AG09309 (cell line): ENCODE measurements at regions not wholly inside any gene's neighbourhood (a gene's known extent, or its start where the extent isn't known, plus 50 kb on each side); places are given as distances from the start of the nearest gene placed in this dataset.

Experiments
- DNase-seq: peaks from one replicate; pipeline ENCODE4 v3.0.0-alpha.2; 2010; ENCODE audit warnings: low read depth
- H3K4me3 ChIP-seq: 2 replicates; pipeline ENCODE4 v1.5.1; 2011; ENCODE audit warnings: mild to moderate bottlenecking, low read depth, low read length, moderate library complexity; ENCODE audit not compliant: control insufficient read depth
- CTCF ChIP-seq: IDR thresholded peaks from 2 replicates; pipeline ENCODE4 v1.5.1; 2011; ENCODE audit warnings: mild to moderate bottlenecking, low read depth, low read length, inconsistent platforms; ENCODE audit not compliant: insufficient read depth, control insufficient read depth; ENCODE audit errors: missing control alignments

DNA sequence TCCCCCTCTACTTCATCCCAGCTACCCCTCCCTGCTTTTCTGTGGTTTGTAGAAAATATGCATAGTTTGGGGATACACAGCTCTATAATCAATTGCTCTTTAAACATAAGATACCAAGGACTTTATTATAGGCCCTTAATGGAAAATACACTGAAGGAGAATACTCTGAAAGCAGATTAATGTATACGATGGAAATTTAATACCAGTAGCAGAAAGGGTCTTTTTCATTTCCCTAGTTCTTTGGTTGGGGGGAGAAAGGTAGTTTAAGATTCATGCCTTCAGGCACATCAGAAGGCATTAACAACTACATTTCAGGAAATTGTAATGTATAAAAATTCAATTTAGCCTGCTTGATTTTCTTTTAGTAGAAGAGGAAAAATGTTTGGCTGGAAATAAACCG, 452.9 kb upstream of the ZNF608 start:
- TF ChIP-seq CTCF = no peak
- DNase-seq = no peak
- no peak overlapping the region for H3K4me3 ChIP-seq

DNA sequence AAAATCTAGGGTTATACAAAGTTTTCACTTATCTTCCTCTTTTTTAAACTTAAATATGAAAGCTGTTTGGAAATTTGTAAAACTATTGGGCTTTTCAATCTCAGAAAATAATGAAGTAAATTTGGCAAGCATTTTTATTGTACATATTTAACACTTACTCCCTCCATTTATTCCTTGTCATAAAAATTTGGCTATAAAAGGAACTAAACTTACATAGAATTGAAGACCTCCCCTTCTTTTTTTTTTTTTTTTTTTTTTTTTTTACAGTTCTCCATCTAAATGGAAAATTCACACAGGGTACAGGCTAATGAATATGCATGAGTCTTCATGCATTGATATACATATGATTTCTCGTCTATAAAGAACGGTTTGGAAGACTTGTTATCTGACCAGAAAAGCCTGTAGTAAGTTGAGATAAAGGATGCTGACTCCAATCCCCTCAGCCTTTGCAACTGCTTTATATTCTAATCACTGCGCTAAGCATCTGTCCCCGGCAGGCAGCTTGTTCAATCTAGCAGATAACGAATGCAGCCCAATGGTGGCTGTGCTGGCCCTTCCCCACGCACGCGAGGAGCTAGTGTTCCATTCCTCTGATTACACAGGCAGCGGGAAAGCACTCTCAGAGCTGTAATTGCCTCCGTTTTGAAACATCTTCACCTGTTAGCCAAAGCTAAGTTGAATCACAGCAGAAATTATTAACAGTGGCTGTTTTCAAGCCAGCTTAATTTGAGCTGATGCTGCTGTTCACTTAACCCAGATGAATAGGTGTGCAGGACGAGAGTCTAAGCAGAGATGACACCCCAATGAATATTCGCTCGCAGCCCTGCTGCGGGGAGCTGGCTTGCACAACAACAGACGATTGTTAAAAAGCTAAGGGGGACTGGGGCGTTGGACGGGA, 453.8 kb upstream of the ZNF608 start:
- no peak for DNase-seq
- no peak for TF ChIP-seq CTCF

GRCh38 chr5:125200866-125201373, 454.5 kb upstream of the ZNF608 start:
- no peak for TF ChIP-seq CTCF
- no peak overlapping the region; the same call in 1 of the 2 replicates for H3K4me3 ChIP-seq
- DNase-seq = no peak

More for the DNA sequence above, 453.8 kb upstream of the ZNF608 start:
- no peak overlapping the region; the same call in none of the 2 replicates for H3K4me3 ChIP-seq

GRCh38 chr5:125201446-125202052, 455.1 kb upstream of the ZNF608 start:
- DNase-seq = no peak
- no peak overlapping the region for H3K4me3 ChIP-seq
- no peak for TF ChIP-seq CTCF

DNA sequence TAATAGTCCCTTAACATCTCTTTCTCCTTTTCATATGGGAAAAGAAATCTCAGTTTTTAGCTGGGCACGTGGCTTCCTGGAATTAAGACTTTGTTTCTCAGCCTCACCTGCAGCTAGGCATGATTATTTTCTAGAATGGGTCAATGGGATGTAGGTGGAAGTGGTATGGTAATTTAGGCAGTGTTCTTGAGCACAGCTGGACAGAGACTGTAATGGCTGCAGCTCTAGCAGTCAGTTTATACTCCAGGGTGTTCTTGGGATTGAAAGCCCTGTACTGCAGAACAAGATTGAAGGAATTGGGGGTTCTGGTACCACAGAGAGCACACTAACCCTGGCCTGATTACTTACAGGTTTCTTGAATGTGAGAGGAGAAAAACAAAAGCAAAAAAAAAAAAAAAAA, 455.9 kb upstream of the ZNF608 start:
- TF ChIP-seq CTCF = no peak
- no peak for DNase-seq
- no peak overlapping the region for H3K4me3 ChIP-seq

DNA sequence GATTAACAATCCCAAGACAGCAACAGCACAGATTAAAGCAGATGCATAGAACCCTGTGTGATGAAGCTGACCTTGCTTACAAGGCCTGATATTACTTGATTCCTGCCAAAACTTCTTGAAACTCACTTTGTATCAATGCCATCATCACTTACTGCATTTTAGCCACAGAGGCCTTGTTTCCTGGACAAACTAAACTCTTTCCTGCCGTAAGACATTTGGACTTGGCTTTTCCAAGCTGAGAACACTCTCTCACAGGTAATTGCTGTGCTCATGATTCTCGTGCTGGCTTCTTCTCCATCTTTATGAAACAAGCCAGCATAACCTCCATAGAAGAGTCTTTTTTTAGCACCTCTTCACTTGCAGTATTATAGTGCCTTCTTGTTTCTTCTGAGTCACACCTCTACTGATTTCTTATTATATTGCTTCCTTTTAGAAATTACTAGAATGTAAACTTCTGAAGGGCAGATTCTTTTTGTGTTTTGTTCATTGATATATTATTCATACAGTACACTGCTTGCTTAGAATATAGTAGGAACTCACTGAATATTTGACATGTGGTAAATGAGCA, 456.5 kb upstream of the ZNF608 start:
- TF ChIP-seq CTCF = no peak

More for the DNA sequence above, 456.5 kb upstream of the ZNF608 start:
- no peak for DNase-seq
- no peak overlapping the region for H3K4me3 ChIP-seq
